ENCODE measurements at regions not wholly inside any gene's neighbourhood (a gene's known extent, or its start where the extent isn't known, plus 50 kb on each side); places are given as distances from the start of the nearest gene placed in this dataset.

- no peak overlapping the region for H3K4me3 ChIP-seq (ENCODE audit: low read depth in 1 of 2, low read length in 2 of 2)
- no peaks in the 10 kb centered on the region for H3K27me3 ChIP-seq (ENCODE audit: control insufficient read depth in 1 of 2, insufficient read depth in 2 of 2, low read length in 2 of 2)
- peaks cover 12 to 16% of the 10 kb centered on the region in 2 donors for H3K4me1 ChIP-seq (ENCODE audit: control insufficient read depth in 1 of 2, insufficient read depth in 2 of 2, low read length in 2 of 2)
- H3K9me3 ChIP-seq (ENCODE audit: control insufficient read depth in 1 of 2, low read length in 2 of 2) = no peaks in the 10 kb centered on the region
- no peak overlapping the region for H3K9ac ChIP-seq (ENCODE audit: low read depth in 1 of 2, low read length in 2 of 2)
- H3K36me3 ChIP-seq (ENCODE audit: control insufficient read depth in 1 of 2, insufficient read depth in 2 of 2, low read length in 2 of 2) = no peaks in the 10 kb centered on the region
- no peak overlapping the region for H3K27ac ChIP-seq (ENCODE audit: low read depth, low read length)
Observed at GRCh38 chr15:62446984-62447383, 281.9 kb upstream of the C2CD4B start.

- no peaks in the 10 kb centered on the region for H3K9me3 ChIP-seq (ENCODE audit: control insufficient read depth in 1 of 2, low read length in 2 of 2)
- peaks cover 10 to 19% of the 10 kb centered on the region in 2 donors for H3K4me1 ChIP-seq (ENCODE audit: control insufficient read depth in 1 of 2, insufficient read depth in 2 of 2, low read length in 2 of 2)
- H3K36me3 ChIP-seq (ENCODE audit: control insufficient read depth in 1 of 2, insufficient read depth in 2 of 2, low read length in 2 of 2) = no peaks in the 10 kb centered on the region
- H3K9ac ChIP-seq (ENCODE audit: low read depth in 1 of 2, low read length in 2 of 2) = no peak overlapping the region
- no peaks in the 10 kb centered on the region for H3K27me3 ChIP-seq (ENCODE audit: control insufficient read depth in 1 of 2, insufficient read depth in 2 of 2, low read length in 2 of 2)
- no peak overlapping the region for H3K4me3 ChIP-seq (ENCODE audit: low read depth in 1 of 2, low read length in 2 of 2)
- no peak overlapping the region for H3K27ac ChIP-seq (ENCODE audit: low read depth, low read length)
Observed at GRCh38 chr15:62447742-62448141, 282.7 kb upstream of the C2CD4B start.

GRCh38 chr15:62449638-62450037 is 284.6 kb upstream of the C2CD4B start:
- Histone ChIP-seq H3K9me3 (ENCODE audit: control insufficient read depth in 1 of 2, low read length in 2 of 2) (no peaks in the 10 kb centered on the region), H3K27me3 (ENCODE audit: control insufficient read depth in 1 of 2, insufficient read depth in 2 of 2, low read length in 2 of 2) (no peaks in the 10 kb centered on the region), H3K27ac (ENCODE audit: low read depth, low read length) (no peak overlapping the region), H3K4me1 (ENCODE audit: control insufficient read depth in 1 of 2, insufficient read depth in 2 of 2, low read length in 2 of 2) (peaks cover 10 to 21% of the 10 kb centered on the region in 2 donors), H3K9ac (ENCODE audit: low read depth in 1 of 2, low read length in 2 of 2) (no peak overlapping the region), H3K36me3 (ENCODE audit: control insufficient read depth in 1 of 2, insufficient read depth in 2 of 2, low read length in 2 of 2) (no peaks in the 10 kb centered on the region), H3K4me3 (ENCODE audit: low read depth in 1 of 2, low read length in 2 of 2) (no peak overlapping the region)

GRCh38 chr15:62450061-62450460 is 285.0 kb upstream of the C2CD4B start:
- H3K27ac ChIP-seq (ENCODE audit: low read depth, low read length) = no peak overlapping the region
- H3K4me3 ChIP-seq (ENCODE audit: low read depth in 1 of 2, low read length in 2 of 2) = no peak overlapping the region
- no peak overlapping the region for H3K9ac ChIP-seq (ENCODE audit: low read depth in 1 of 2, low read length in 2 of 2)
- H3K4me1 ChIP-seq (ENCODE audit: control insufficient read depth in 1 of 2, insufficient read depth in 2 of 2, low read length in 2 of 2) = peaks cover 10 to 18% of the 10 kb centered on the region in 2 donors
- H3K9me3 ChIP-seq (ENCODE audit: control insufficient read depth in 1 of 2, low read length in 2 of 2) = no peaks in the 10 kb centered on the region
- H3K27me3 ChIP-seq (ENCODE audit: control insufficient read depth in 1 of 2, insufficient read depth in 2 of 2, low read length in 2 of 2) = no peaks in the 10 kb centered on the region
- no peaks in the 10 kb centered on the region for H3K36me3 ChIP-seq (ENCODE audit: control insufficient read depth in 1 of 2, insufficient read depth in 2 of 2, low read length in 2 of 2)

GRCh38 chr15:62452026-62452425 is 286.9 kb upstream of the C2CD4B start:
- Histone ChIP-seq H3K27me3 (ENCODE audit: control insufficient read depth in 1 of 2, insufficient read depth in 2 of 2, low read length in 2 of 2) (no peaks in the 10 kb centered on the region), H3K4me1 (ENCODE audit: control insufficient read depth in 1 of 2, insufficient read depth in 2 of 2, low read length in 2 of 2) (peaks cover 10 to 14% of the 10 kb centered on the region in 2 donors), H3K36me3 (ENCODE audit: control insufficient read depth in 1 of 2, insufficient read depth in 2 of 2, low read length in 2 of 2) (no peaks in the 10 kb centered on the region), H3K4me3 (ENCODE audit: low read depth in 1 of 2, low read length in 2 of 2) (no peak overlapping the region), H3K9ac (ENCODE audit: low read depth in 1 of 2, low read length in 2 of 2) (no peak overlapping the region), H3K27ac (ENCODE audit: low read depth, low read length) (no peak overlapping the region), H3K9me3 (ENCODE audit: control insufficient read depth in 1 of 2, low read length in 2 of 2) (no peaks in the 10 kb centered on the region)

GRCh38 chr15:62452667-62453066 is 287.6 kb upstream of the C2CD4B start:
- Histone ChIP-seq H3K27ac (ENCODE audit: low read depth, low read length) (no peak overlapping the region), H3K9ac (ENCODE audit: low read depth in 1 of 2, low read length in 2 of 2) (no peak overlapping the region), H3K27me3 (ENCODE audit: control insufficient read depth in 1 of 2, insufficient read depth in 2 of 2, low read length in 2 of 2) (no peaks in the 10 kb centered on the region), H3K4me3 (ENCODE audit: low read depth in 1 of 2, low read length in 2 of 2) (no peak overlapping the region), H3K4me1 (ENCODE audit: control insufficient read depth in 1 of 2, insufficient read depth in 2 of 2, low read length in 2 of 2) (peaks cover 10 to 14% of the 10 kb centered on the region in 2 donors), H3K36me3 (ENCODE audit: control insufficient read depth in 1 of 2, insufficient read depth in 2 of 2, low read length in 2 of 2) (no peaks in the 10 kb centered on the region), H3K9me3 (ENCODE audit: control insufficient read depth in 1 of 2, low read length in 2 of 2) (no peaks in the 10 kb centered on the region)

GRCh38 chr15:62453375-62453774 is 288.3 kb upstream of the C2CD4B start:
- H3K9ac ChIP-seq (ENCODE audit: low read depth in 1 of 2, low read length in 2 of 2) = no peak overlapping the region
- H3K9me3 ChIP-seq (ENCODE audit: control insufficient read depth in 1 of 2, low read length in 2 of 2) = no peaks in the 10 kb centered on the region
- no peaks in the 10 kb centered on the region for H3K36me3 ChIP-seq (ENCODE audit: control insufficient read depth in 1 of 2, insufficient read depth in 2 of 2, low read length in 2 of 2)
- H3K27ac ChIP-seq (ENCODE audit: low read depth, low read length) = no peak overlapping the region
- H3K4me3 ChIP-seq (ENCODE audit: low read depth in 1 of 2, low read length in 2 of 2) = no peak overlapping the region
- H3K4me1 ChIP-seq (ENCODE audit: control insufficient read depth in 1 of 2, insufficient read depth in 2 of 2, low read length in 2 of 2) = peaks cover 10 to 14% of the 10 kb centered on the region in 2 donors
- H3K27me3 ChIP-seq (ENCODE audit: control insufficient read depth in 1 of 2, insufficient read depth in 2 of 2, low read length in 2 of 2) = no peaks in the 10 kb centered on the region

- Histone ChIP-seq H3K36me3 (ENCODE audit: control insufficient read depth in 1 of 2, insufficient read depth in 2 of 2, low read length in 2 of 2) (no peaks in the 10 kb centered on the region), H3K4me1 (ENCODE audit: control insufficient read depth in 1 of 2, insufficient read depth in 2 of 2, low read length in 2 of 2) (peaks cover 10 to 14% of the 10 kb centered on the region in 2 donors), H3K9me3 (ENCODE audit: control insufficient read depth in 1 of 2, low read length in 2 of 2) (no peaks in the 10 kb centered on the region), H3K4me3 (ENCODE audit: low read depth in 1 of 2, low read length in 2 of 2) (no peak overlapping the region), H3K9ac (ENCODE audit: low read depth in 1 of 2, low read length in 2 of 2) (no peak overlapping the region), H3K27ac (ENCODE audit: low read depth, low read length) (no peak overlapping the region), H3K27me3 (ENCODE audit: control insufficient read depth in 1 of 2, insufficient read depth in 2 of 2, low read length in 2 of 2) (no peaks in the 10 kb centered on the region)
Observed at GRCh38 chr15:62453981-62454380, 288.9 kb upstream of the C2CD4B start.

- H3K9ac ChIP-seq (ENCODE audit: low read depth in 1 of 2, low read length in 2 of 2) = no peak overlapping the region
- peaks cover 10 to 14% of the 10 kb centered on the region in 2 donors for H3K4me1 ChIP-seq (ENCODE audit: control insufficient read depth in 1 of 2, insufficient read depth in 2 of 2, low read length in 2 of 2)
- H3K27me3 ChIP-seq (ENCODE audit: control insufficient read depth in 1 of 2, insufficient read depth in 2 of 2, low read length in 2 of 2) = no peaks in the 10 kb centered on the region
- no peaks in the 10 kb centered on the region for H3K36me3 ChIP-seq (ENCODE audit: control insufficient read depth in 1 of 2, insufficient read depth in 2 of 2, low read length in 2 of 2)
- no peak overlapping the region for H3K27ac ChIP-seq (ENCODE audit: low read depth, low read length)
- no peaks in the 10 kb centered on the region for H3K9me3 ChIP-seq (ENCODE audit: control insufficient read depth in 1 of 2, low read length in 2 of 2)
- H3K4me3 ChIP-seq (ENCODE audit: low read depth in 1 of 2, low read length in 2 of 2) = no peak overlapping the region
Observed at GRCh38 chr15:62454567-62455172, 289.6 kb upstream of the C2CD4B start.

- Histone ChIP-seq H3K9ac (ENCODE audit: low read depth in 1 of 2, low read length in 2 of 2) (no peak overlapping the region), H3K4me1 (ENCODE audit: control insufficient read depth in 1 of 2, insufficient read depth in 2 of 2, low read length in 2 of 2) (peaks cover 10 to 14% of the 10 kb centered on the region in 2 donors), H3K36me3 (ENCODE audit: control insufficient read depth in 1 of 2, insufficient read depth in 2 of 2, low read length in 2 of 2) (no peaks in the 10 kb centered on the region), H3K9me3 (ENCODE audit: control insufficient read depth in 1 of 2, low read length in 2 of 2) (no peaks in the 10 kb centered on the region), H3K4me3 (ENCODE audit: low read depth in 1 of 2, low read length in 2 of 2) (no peak overlapping the region), H3K27ac (ENCODE audit: low read depth, low read length) (no peak overlapping the region), H3K27me3 (ENCODE audit: control insufficient read depth in 1 of 2, insufficient read depth in 2 of 2, low read length in 2 of 2) (no peaks in the 10 kb centered on the region)
Observed at GRCh38 chr15:62455441-62455921, 290.4 kb upstream of the C2CD4B start.
